ENCODE measurements at regions not wholly inside any gene's neighbourhood (a gene's known extent, or its start where the extent isn't known, plus 50 kb on each side); places are given as distances from the start of the nearest gene placed in this dataset.

DNA sequence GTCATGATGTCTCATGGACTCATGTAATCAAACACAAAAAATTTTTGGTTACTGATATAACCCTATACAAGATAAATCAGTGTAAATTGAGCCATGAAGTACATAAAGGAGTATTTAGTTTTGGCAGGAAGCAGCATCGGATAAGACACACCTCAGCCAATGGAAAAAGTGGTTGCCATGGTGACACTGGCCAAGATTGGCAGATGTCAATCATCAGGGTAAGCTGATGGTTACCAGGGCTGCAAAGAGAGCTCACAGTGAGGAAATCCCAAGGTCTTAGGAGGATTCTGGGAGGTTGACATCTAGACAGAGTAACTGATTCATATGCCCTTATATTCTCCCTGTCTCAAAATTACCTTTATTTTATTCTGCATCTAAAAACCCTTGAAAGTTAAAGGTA, 203.8 kb upstream of the PCSK2 start:
- no peak for DNase-seq

GRCh38 chr20:17023806-17024205, 203.0 kb upstream of the PCSK2 start:
- no peak for DNase-seq

DNA sequence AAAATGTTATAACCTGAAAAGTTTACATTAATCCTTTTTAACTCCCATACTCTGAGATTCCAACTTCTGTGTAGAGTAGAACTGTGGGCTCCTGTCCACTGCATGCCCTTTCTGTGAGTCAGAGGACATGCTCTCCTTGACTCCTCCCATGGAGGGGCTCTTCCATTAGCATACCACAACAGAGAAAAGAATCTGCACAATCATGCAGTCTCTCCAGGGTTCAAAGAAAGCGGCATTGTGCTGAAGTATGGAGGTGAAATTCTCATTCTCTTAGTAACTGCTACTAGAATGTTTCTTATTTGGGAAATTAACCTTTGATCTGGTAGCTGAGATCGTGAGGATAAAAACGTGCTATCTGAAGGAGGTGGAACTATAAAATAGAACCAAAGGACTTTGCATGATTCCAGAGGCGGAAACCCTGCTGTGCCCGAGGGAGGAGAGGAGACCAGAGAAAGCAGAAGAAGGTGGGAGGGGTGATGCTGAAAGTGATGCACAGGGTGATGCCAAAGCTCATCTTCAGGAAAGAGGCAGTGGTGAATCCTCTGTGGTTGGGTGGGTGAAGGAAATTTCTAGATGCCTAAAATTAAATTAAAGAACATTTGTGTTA, 202.2 kb upstream of the PCSK2 start:
- DNase-seq, result no peak

- DNase-seq, result no peak
Measured at GRCh38 chr20:17026346-17026745, 200.5 kb upstream of the PCSK2 start.

DNA sequence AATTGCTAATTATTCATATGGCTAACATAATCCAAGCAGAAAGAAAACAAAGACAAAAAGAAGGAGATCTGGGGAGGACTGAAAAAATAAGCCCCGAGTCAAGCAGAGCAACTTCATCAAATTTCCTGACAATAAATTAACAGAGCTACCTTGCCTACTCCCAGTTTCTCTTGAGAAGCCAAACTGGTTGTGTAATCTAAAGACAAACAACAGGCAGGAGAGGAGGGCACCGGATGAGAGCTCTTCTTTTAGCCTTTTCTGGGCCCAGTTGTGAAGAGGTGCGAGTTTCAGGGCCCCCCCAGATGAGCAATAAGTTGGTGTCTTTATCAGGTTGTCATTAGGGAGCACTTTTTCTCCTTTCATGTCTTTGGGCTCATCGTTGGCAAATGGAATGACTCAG, 197.1 kb upstream of the PCSK2 start:
- no peak for DNase-seq

GRCh38 chr20:17036541-17036940, 190.3 kb upstream of the PCSK2 start:
- no peak for DNase-seq

- no peak for DNase-seq
Measured at GRCh38 chr20:17042122-17042521, 184.7 kb upstream of the PCSK2 start.

DNA sequence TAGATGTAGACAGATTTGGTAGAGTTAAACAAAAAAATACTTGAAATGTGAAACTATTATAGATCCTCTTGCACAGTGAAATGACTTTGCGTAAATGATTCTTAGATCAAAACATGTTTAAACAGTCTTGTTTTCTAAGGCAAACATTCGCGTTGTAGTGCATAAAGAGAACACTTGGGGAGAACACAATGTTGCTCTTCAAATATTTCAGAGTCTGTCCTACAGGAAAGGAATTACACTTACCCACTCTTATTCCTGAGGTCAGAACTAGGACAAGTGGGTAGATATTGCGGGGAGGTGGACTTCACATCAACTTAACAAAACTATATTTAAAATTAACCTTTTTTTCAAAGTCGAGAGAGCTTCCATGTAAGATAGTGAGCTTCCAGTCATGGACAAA, 183.5 kb upstream of the PCSK2 start:
- no peak for DNase-seq

DNA sequence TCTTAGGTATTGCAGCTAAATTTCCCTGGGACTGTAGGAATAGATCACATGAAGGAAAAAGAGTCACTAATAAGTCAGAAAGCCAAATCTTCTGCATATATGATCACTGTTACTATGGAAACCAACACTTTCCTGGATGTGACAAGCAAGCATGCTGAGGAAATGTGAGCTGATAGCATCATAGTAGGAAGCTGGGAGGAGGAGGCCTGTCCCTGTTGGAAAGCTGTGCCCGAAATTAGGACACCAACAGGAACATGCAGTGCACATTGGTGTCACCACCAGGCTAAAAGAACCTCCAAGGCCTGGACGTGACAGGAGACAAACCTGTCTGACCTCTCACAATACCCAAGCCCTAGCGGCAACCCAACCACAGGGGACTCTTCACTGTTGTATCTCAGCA, 181.9 kb upstream of the PCSK2 start:
- no peak for DNase-seq

GRCh38 chr20:17059465-17059864, 167.4 kb upstream of the PCSK2 start:
- no peak for DNase-seq

DNA sequence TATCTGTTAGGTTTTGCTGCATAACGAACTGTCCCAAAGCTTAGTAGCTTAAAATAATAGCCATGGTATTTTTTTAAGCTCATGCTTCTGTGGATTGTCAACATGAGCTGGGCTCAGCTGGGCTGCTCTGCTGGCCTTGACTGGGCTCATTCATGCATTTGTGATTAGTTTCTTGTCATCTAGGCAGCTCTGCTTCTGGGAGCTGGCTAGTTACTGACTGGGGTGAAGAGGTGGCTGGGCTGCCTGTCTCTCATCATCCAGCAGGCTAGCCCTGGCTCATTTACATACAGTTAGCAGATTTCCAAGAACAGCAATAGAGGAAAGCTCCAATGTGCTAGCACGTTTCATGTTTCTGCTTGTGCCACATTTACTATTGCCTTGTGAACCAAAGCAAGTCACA, 165.1 kb upstream of the PCSK2 start:
- no peak for DNase-seq

DNA sequence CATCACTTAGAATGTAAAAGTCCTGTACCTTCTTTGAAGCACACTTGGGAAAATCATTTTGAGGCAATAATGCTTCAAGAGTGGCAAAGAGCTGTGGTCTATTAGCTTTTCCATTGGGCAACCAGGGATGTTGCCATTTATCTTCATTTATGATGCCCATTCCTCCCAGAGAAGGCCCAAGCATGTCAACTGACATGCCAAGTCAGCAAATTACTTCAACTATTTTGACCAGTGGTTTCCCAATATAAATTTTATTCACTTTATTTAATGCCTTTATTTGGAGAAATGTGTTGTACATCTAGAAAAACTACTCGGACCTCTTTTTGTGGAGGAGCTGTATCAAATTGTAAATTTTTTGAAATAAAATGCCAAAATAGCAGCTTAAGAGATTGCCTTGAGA, 164.1 kb upstream of the PCSK2 start:
- DNase-seq, result no peak

GRCh38 chr20:17066902-17067301, 159.9 kb upstream of the PCSK2 start:
- no peak for DNase-seq

DNA sequence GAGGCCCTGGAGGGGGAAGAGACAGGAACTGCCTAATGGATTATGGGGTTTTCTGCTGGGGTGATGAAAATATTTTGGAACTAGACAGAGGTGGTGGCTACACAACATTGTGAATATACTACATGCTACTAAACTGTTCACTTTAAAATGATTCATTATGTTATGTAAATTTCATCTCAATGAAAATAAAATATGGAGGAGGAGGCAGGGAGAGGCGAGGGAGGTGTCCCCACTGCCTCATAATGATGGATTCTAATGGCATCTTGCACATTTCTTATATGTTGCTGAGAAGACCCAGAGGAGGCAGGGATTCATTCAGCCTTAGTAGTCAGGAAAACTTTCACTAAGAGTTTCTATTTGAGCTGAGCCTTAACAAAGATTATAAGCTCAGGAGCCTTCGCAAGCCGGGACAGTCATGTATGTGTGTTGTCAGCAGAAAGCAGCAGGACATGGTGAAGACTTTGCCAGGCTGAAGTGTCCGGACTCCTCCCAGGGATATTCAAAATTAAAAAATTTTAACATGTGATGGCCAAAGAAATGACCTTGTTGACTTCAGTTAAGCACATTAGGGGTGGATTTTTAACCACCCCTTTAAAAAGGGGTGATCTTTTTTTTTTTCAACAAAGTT, 158.6 kb upstream of the PCSK2 start:
- no peak for DNase-seq

- no peak for DNase-seq
Measured at GRCh38 chr20:17077030-17077429, 149.8 kb upstream of the PCSK2 start.

DNA sequence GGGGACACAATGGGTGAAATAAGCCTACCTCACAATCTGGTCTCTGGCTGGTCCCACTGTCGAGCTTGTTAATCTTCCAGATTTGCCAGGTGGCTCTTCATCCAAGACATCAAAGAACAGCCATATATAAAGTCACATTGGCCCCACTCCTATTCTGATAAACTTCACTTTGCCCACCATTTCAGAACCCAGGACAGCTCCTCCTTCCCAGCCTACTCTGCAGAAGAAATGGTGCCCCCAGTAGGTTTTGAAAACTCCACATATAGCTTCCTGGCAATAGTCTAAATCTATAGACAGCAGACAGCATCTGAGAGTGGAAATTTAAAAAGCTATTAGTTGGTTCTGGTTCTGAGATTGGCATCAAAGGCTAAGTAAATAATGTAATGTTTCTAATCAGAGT, 143.1 kb upstream of the PCSK2 start:
- no peak for DNase-seq

- DNase-seq, result no peak
Measured at GRCh38 chr20:17084909-17085308, 141.9 kb upstream of the PCSK2 start.

DNA sequence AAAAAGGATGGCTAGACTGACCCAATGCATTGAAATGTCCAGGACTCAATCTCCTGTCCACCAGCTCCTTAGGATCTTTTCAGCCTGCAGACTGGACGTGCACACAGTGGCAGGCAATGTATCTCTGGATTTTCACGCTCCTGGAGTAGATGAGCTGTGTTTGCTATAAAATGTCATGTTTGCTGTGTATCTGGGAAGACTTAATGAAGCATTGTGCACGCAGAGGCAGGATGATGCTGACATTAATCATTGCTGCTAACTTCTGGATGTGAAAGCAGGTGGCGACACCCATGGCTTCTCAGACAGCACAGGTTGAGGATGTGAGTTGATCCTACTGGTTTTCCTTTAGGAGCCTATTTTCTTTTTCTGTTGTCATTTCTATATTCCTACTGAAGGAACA, 133.1 kb upstream of the PCSK2 start:
- DNase-seq, result no peak

GRCh38 chr20:17097603-17098002, 129.2 kb upstream of the PCSK2 start:
- no peak for DNase-seq

- DNase-seq, result no peak
Measured at GRCh38 chr20:17100506-17100905, 126.3 kb upstream of the PCSK2 start.

DNA sequence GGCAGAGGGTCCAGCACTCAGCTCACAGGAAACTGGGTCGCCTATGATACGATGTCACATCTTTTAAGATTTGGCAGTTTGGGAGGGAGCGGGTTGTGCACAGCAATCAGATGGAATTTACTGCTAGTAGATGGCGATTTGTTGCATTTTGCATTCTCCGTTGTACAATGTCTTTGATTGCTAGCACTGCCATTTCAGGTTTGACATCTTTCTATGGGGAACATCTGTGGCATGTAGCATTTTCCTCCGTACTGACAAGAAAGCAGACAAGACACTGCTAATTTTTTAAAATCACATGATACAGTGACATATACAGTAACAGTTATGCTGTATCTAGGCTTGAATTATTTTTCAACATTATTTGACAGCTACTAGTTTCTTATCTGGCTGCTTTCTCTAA, 119.7 kb upstream of the PCSK2 start:
- DNase-seq, result no peak

GRCh38 chr20:17108896-17109295, 117.9 kb upstream of the PCSK2 start:
- DNase-seq, result no peak

DNA sequence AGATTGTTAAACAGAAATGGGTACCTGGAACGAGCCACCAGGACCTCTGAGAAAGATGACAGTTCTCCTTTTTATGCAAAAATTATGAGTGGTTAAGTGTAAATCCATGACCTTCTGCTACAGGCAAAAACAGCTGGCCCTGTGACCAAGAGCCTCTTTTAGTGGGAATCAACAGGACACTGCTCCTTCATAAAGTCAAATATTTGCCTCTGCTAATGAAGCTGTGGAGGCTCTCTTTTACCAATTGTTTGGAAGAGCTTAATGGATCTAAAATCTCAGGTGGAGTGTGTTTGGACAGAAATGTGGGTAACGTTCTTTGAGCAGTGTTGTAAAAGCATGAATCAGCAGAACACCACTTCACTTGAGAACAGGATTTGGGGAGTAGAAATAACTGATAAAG, 117.5 kb upstream of the PCSK2 start:
- no peak for DNase-seq

GRCh38 chr20:17128206-17128605, 98.6 kb upstream of the PCSK2 start:
- DNase-seq, result no peak

DNA sequence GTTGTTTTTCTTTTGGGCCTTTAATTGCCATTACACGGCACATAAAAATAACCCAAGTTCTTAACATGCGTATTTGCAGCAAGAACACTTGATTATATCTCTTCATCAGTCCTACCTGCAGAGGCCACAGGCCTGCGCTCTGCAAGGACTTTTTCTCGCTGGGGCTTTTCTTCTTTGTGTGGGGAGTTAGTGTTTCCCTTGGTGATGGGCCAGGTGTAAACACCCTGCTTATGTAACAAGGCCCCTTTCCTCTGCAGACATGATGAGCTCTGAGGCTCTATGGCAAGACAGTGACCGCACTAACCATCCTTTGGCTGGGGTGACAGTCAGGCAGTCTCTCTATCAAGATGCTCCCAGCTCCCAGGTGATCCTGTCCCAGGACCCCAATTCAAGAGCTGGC, 97.8 kb upstream of the PCSK2 start:
- DNase-seq, result no peak

All from activated naive CD4-positive, alpha-beta T cell (primary cell).